Activated T-cell treated with anti-CD3 and anti-CD28 coated beads, Interleukin-2, amount 50 U/mL, for 48 hours (primary cell): ENCODE measurements at regions not wholly inside any gene's neighbourhood (a gene's known extent, or its start where the extent isn't known, plus 50 kb on each side); places are given as distances from the start of the nearest gene placed in this dataset.
"Not testable (repeated sequence)": the region's sequence is repeated elsewhere in the genome, so short reads cannot be mapped to it uniquely, and the experiment has no call there.

ENCODE experiments used
- DNase-seq, 2 experiments: peaks; one replicate each; pipeline ENCODE4 v3.0.0-alpha.2; 2020

DNA sequence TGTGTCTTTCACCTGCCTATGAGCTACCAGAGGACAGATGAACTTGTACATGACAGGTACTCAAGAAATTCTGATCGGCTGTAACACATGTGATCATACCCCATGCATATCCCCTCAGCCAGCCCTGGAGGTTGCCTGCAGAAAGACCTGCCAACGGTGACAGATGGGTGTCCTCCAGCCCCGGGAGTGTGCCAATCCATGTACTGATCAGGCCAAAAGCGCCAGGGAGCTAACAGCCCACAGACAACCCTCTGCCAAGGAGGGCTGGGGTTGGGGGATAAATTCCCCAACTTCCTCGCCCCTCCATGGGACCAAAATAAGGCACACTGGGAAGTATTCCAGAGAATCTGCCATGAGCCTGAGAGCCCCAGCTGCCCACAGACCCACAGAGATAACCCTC is 189.4 kb downstream of the CCT6B start:
- no peak for DNase-seq

GRCh38 chr17:34770586-34770985 is 190.7 kb downstream of the CCT6B start:
- no peak for DNase-seq

- DNase-seq: no peak
Measured at GRCh38 chr17:34769899-34770298, 190.5 kb downstream of the TMEM132E start.

DNA sequence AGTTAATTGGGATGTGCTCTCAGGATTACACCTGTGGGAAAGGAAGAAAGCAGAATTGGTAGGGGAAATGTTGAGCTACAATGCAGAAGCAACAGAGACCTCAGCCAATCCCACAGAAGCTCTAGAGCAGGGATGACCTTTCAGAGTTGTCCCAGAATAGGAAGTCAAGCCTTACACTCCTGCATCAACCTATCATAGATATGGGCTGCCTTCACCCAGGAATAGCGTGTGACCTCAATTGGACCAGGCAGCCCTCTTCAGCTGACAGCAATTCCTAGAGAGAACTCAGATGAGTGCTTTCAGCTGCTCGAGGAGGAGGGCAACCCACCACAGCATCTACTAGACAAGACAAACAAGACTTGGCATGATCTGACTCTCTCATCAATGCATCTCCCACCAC is 189.7 kb downstream of the TMEM132E start:
- DNase-seq: no peak

DNA sequence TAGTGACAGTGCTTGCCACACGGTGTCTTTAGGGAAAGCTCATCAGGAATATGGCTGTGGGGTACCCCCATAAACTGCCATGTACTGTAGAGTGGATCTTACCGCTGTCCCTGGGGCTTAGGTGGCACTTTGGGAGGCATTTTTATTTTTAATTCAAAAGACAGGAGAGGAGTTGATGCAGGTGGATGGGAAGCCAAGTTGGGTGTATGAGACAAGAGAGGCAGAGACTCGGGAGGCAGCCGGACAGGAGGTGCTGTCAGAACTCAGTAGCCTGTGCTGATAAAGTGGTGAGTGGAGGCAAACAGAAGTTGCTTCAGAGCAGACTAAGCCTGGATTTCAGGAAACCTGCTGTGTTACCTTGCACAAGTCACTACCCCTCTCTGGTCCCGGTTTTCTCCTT is 185.9 kb downstream of the TMEM132E start:
- DNase-seq: no peak

DNA sequence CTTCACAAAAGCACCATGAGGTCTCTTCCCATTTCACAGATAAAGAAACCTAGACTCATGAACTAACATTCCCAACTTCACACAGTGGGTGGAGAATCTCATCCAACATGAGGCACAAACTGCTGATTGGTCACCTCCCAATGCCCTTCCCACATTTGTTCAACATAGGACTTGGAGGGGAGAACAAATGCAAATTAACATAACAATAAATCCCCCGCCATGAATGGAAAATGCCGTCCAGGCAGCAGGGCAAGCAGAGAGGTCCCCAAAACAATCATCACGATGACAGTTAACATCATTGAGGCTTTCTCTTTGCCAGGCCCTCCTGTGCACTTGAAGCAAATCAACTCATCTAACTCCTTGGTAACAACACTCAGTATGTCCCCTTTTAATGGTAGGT is 185.3 kb downstream of the TMEM132E start:
- no peak for DNase-seq

- no peak for DNase-seq
Measured at GRCh38 chr17:34763728-34764665, 184.6 kb downstream of the TMEM132E start.

- DNase-seq: no peak
Measured at GRCh38 chr17:34762078-34762477, 182.7 kb downstream of the TMEM132E start.

- no peak for DNase-seq
Measured at GRCh38 chr17:34761646-34762045, 182.3 kb downstream of the TMEM132E start.

DNA sequence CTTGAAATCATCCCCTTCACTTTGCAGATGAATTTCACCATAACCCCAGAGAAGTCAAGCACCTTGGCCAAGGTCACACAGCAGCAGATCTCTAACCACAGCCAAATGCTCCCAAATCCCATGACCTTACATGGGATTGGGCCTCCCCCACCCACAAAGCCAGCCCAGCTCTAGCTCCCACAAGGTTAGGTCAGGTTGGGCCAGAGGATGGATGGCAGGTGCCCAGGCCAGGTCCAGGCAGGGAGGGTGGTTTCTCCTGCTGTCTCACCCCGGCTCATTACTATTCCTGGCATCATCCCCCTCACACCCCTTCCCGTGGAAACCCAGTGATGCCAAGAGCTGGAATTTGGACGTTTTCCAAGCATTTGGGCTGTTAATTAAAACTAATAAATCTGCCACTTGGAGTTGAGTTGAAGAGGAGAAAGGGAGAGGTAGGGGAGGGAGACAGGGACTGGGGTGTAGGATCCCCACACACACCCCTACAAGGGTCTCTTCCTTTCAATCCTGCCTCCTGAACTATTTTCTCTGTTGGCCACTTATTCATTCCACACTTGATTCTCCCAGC is 181.6 kb downstream of the TMEM132E start:
- no peak for DNase-seq

- no peak for DNase-seq
Measured at GRCh38 chr17:34758718-34759117, 179.3 kb downstream of the TMEM132E start.

DNA sequence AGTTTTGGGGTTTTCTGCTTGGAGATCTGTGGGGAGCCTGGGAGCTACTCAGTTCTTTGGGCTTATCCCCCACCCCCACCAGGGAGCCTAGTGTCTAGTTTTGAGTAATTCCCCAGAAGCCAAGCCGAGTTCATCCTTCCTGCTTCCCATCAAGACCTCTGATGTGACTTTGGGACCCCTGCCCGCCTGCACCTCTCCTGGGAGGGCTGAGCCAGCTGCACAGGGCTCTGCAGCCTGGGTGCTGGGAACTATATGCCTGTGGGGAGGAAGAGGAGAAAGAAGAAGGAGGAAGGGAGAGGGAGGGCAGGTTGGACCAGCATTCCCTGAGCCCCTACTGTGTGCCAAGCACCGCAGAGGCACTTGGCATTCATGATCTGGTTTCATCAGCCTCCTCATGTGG is 178.9 kb downstream of the TMEM132E start:
- no peak for DNase-seq

DNA sequence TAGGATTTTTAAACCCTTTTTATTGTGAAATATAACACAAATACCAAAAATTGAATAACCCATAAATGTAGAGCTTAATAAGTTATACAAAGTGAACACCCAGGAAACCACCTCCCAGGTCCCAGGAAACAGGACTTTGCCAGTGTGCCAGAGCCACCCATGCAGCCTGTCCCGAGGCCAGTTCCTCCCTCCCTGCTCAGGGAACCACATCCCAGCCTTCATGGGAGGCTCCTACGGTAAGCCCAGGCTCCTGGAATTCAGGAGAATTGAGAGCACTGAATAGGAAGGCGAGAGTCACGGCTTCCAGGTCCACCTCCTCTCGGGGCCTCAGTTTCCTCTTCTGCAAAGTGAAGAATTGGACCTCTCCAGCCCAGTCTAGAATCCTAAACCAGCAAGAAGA is 178.2 kb downstream of the TMEM132E start:
- no peak for DNase-seq

GRCh38 chr17:34757106-34757505 is 177.7 kb downstream of the TMEM132E start:
- no peak for DNase-seq

DNA sequence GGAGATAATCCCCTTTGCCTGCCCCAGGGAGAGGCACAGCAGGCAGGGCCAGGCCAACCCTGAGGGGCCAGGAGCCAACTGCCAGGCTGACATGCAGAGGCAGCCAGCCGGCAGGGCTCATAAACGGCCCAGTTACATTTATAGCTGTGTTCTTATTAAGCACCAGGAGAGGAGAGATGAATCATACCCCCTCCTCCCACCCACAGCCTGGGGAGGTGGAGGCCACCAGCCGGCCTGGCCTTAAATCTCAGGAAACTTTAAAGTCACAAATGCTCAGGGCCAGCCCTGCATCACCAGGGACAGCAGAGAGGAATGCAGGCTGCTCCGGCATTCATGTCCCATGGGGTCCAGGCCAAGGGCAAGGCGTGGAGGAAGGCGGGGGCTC is 177.2 kb downstream of the TMEM132E start:
- no peak for DNase-seq

GRCh38 chr17:34755981-34756636 is 176.7 kb downstream of the TMEM132E start:
- no peak for DNase-seq

GRCh38 chr17:34755371-34755770 is 176.0 kb downstream of the TMEM132E start:
- DNase-seq: no peak

- no peak for DNase-seq
Measured at GRCh38 chr17:34750004-34750403, 170.6 kb downstream of the TMEM132E start.

- no peak for DNase-seq
Measured at GRCh38 chr17:34741967-34742366, 162.6 kb downstream of the TMEM132E start.

- no peak for DNase-seq
Measured at GRCh38 chr17:34740565-34741520, 161.5 kb downstream of the TMEM132E start.

DNA sequence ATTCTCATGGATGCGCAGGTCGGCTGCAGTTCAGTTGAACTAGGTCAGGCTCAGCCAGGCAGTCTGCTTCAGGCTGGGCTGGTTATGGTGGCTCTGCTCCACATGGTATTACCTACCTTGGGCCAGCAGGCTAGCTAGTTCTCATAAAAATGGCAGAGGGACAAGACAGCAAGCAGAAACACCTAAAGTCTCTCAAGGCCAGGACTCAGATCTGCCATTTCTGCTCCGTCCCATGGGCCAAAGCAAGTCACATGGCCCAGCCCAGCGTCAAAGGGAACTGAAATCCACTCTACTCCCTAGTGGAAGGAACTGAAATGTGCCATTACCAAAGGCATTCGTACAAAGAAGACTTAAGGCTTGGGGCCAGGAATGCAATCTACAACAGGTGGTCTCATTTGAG is 160.0 kb downstream of the TMEM132E start:
- no peak for DNase-seq

GRCh38 chr17:34737673-34738072 is 158.3 kb downstream of the TMEM132E start:
- DNase-seq: not testable (repeated sequence)

DNA sequence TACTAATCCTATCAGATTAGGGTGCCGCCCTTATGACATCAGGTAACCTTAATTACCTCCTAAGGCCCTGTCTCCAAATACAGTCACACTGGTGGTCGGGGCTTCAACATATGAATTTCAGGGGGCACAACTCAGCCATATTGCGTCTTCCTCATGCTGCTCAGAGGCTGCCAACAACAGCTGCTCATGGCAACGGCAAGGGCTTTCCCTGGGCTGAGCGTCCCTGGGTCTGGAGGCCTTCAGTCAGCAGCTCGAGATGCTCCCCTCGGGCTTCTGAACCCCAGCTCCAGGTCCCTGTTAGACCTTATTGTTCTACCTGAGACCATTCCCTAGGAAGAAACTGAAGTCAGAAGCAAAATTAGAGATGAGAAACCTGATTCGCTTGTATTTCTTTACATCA is 157.2 kb downstream of the TMEM132E start:
- no peak for DNase-seq
